Ascending aorta (tissue), 2 donors: ENCODE measurements at regions not wholly inside any gene's neighbourhood (a gene's known extent, or its start where the extent isn't known, plus 50 kb on each side); places are given as distances from the start of the nearest gene placed in this dataset.

ENCODE experiments used
- DNase-seq, 2 donors: peaks; one replicate each; pipeline ENCODE4 v3.0.0-alpha.2; 2019; ENCODE audit warnings: low spot score in 2 of 2
- H3K27ac ChIP-seq, 2 donors: fragments of 200-600 bp; sonication (generic); one replicate each; pipeline ENCODE4 v1.5.1; 2016 to 2017; ENCODE audit warnings: mild to moderate bottlenecking in 1 of 2
- H3K27me3 ChIP-seq: fragments of 200-600 bp; sonication (generic); one replicate; pipeline ENCODE4 v1.5.1; 2017
- H3K36me3 ChIP-seq, 2 donors: fragments of 200-600 bp; sonication (generic); one replicate each; pipeline ENCODE4 v1.5.1; 2016
- H3K4me1 ChIP-seq, 2 donors: fragments of 200-600 bp; sonication (generic); one replicate each; pipeline ENCODE4 v1.5.1; 2016 to 2017; ENCODE audit warnings: mild to moderate bottlenecking in 1 of 2
- H3K4me3 ChIP-seq, 2 donors: fragments of 200-600 bp; sonication (generic); one replicate each; pipeline ENCODE4 v1.5.1; 2016 to 2017; ENCODE audit warnings: mild to moderate bottlenecking in 1 of 2
- H3K9me3 ChIP-seq, 2 donors: fragments of 200-600 bp; sonication (generic); one replicate each; pipeline ENCODE4 v1.5.1; 2016
- CTCF ChIP-seq, 3 experiments: fragments of 200-600 bp in 2 of 3; fragments of 450-650 bp in 1 of 3; sonication (generic) in 2 of 3; IDR thresholded peaks; one replicate each; pipeline ENCODE4 v1.5.1; 2016 to 2019; ENCODE audit warnings: antibody characterized with exemption in 3 of 3, mild to moderate bottlenecking in 1 of 3, moderate library complexity in 1 of 3
- intact Hi-C: fragments of 100-400 bp; cut with DNase I; formaldehyde crosslinking; loops from one replicate; pipeline ENCODE4 v1.15.1; 2023

DNA sequence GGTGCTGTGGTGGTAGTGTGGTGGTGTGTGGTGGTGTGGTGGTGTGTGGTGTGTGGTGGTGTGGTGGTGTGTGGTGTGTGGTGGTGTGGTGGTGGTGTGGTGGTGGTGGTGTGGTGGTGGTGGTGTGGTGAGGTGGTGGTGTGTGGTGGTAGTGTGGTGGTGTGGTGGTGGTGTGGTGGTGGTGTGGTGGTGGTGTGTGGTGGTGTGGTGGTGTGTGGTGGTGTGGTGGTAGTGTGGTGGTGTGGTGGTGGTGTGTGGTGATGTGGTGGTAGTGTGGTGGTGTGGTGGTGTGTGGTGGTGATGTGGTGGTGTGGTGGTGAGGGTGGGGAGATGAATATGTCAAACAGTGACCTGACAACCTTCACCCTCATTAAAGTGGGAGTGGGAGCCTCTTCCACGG is 55.6 kb upstream of the DLGAP1 start:
- intact Hi-C loops, result no loop called here
- Histone ChIP-seq H3K4me3 (no peak overlapping the region), H3K27me3 (no peaks in the 10 kb centered on the region), H3K4me1 (no peaks in the 10 kb centered on the region), H3K36me3 (no peaks in the 10 kb centered on the region), H3K9me3 (no peaks in the 10 kb centered on the region), H3K27ac (no peak overlapping the region)
- DNase-seq, result no peak
- TF ChIP-seq CTCF (IDR thresholded peaks at IDR 0.05), result no peak

GRCh38 chr18:4510160-4510559 is 55.1 kb upstream of the DLGAP1 start:
- no peak for DNase-seq
- Histone ChIP-seq H3K27ac (no peak overlapping the region), H3K36me3 (no peaks in the 10 kb centered on the region), H3K27me3 (no peaks in the 10 kb centered on the region), H3K4me3 (no peak overlapping the region), H3K4me1 (no peaks in the 10 kb centered on the region), H3K9me3 (no peaks in the 10 kb centered on the region)
- intact Hi-C loops, result no loop called here
- no peak for TF ChIP-seq CTCF (IDR thresholded peaks at IDR 0.05)
